WERI-Rb-1 (cell line): ENCODE measurements at regions not wholly inside any gene's neighbourhood (a gene's known extent, or its start where the extent isn't known, plus 50 kb on each side); places are given as distances from the start of the nearest gene placed in this dataset.

Experiments used
- DNase-seq: peaks from one replicate; pipeline ENCODE4 v3.0.0-alpha.2; 2020
- H3K27ac ChIP-seq: fragments of 250-450 bp; sonication (Bioruptor Pico); 2 replicates; pipeline ENCODE4 v1.5.1; 2020; ENCODE audit warnings: mild to moderate bottlenecking, moderate library complexity
- H3K27me3 ChIP-seq: fragments of 250-450 bp; sonication (Bioruptor Pico); 2 replicates; pipeline ENCODE4 v1.5.1; 2021; ENCODE audit warnings: mild to moderate bottlenecking, low read depth, moderate library complexity; ENCODE audit not compliant: insufficient read depth, severe bottlenecking
- H3K36me3 ChIP-seq: fragments of 250-450 bp; sonication (Bioruptor Pico); 2 replicates; pipeline ENCODE4 v1.5.1; 2020; ENCODE audit warnings: mild to moderate bottlenecking, moderate library complexity
- H3K4me3 ChIP-seq: 2 replicates; pipeline ENCODE4 v1.5.1; 2011; ENCODE audit warnings: low read depth, mild to moderate bottlenecking, control low read depth, low read length
- H3K9me3 ChIP-seq: fragments of 250-450 bp; sonication (Bioruptor Pico); 2 replicates; pipeline ENCODE4 v1.5.1; 2021; ENCODE audit warnings: mild to moderate bottlenecking, moderate library complexity; ENCODE audit not compliant: severe bottlenecking
- TF ChIP-seq, protein P1 (sequence below): IDR thresholded peaks from 2 replicates; pipeline ENCODE4 v1.5.1; 2011; ENCODE audit warnings: low read depth, mild to moderate bottlenecking, control low read depth, inconsistent platforms, low read length

DNA sequence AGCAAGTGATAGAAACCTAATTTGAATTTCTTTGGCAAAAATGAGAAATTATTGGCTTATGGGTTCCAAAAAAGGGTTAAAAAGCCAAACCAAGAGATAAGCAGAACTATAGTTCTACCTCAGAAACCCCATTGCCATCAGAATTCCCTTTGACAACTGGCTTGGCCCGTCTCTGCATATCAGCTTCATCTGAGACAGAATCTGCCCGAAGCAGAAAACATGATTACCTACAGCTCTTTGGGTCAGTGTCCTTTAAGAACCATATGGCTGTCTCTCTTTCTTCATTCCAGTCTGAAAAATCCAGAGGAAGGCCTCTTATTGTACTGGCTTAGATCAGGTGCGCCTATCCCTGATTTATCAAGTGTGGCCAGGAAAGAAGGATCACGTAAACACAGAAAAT, 49.8 kb upstream of the AGPS start:
- H3K4me3 ChIP-seq = no peak overlapping the region
- H3K9me3 ChIP-seq = no peaks in the 10 kb centered on the region
- no peaks in the 10 kb centered on the region for H3K36me3 ChIP-seq
- no peak for DNase-seq
- H3K27me3 ChIP-seq = no peaks in the 10 kb centered on the region
- TF ChIP-seq, protein P1, sequence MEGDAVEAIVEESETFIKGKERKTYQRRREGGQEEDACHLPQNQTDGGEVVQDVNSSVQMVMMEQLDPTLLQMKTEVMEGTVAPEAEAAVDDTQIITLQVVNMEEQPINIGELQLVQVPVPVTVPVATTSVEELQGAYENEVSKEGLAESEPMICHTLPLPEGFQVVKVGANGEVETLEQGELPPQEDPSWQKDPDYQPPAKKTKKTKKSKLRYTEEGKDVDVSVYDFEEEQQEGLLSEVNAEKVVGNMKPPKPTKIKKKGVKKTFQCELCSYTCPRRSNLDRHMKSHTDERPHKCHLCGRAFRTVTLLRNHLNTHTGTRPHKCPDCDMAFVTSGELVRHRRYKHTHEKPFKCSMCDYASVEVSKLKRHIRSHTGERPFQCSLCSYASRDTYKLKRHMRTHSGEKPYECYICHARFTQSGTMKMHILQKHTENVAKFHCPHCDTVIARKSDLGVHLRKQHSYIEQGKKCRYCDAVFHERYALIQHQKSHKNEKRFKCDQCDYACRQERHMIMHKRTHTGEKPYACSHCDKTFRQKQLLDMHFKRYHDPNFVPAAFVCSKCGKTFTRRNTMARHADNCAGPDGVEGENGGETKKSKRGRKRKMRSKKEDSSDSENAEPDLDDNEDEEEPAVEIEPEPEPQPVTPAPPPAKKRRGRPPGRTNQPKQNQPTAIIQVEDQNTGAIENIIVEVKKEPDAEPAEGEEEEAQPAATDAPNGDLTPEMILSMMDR = no peak
- H3K27ac ChIP-seq = no peak overlapping the region
